Tibial artery (tissue), 4 donors: ENCODE measurements at regions not wholly inside any gene's neighbourhood (a gene's known extent, or its start where the extent isn't known, plus 50 kb on each side); places are given as distances from the start of the nearest gene placed in this dataset.

Experiments used
- DNase-seq, 2 donors: peaks; one replicate each; pipeline ENCODE4 v3.0.0-alpha.2; 2019
- H3K27ac ChIP-seq, 2 donors: fragments of 200-600 bp; sonication (generic) in 1 of 2; 1 replicate in 1 of 2; 2 replicates in 1 of 2; pipeline ENCODE4 v1.5.1; 2018 to 2019; ENCODE audit warnings: mild to moderate bottlenecking in 1 of 2
- H3K27me3 ChIP-seq, 2 donors: fragments of 200-600 bp; sonication (generic) in 1 of 2; one replicate each; pipeline versions ENCODE4 v1.5.1 to v1.6.0; 2016 to 2019
- H3K36me3 ChIP-seq, 3 donors: fragments of 200-600 bp; sonication (generic) in 2 of 3; one replicate each; pipeline ENCODE4 v1.5.1; 2016 to 2019; ENCODE audit warnings: mild to moderate bottlenecking in 2 of 3
- H3K4me1 ChIP-seq, 4 donors: fragments of 200-600 bp; sonication (generic) in 2 of 4; 1 replicate in 3 of 4; 2 replicates in 1 of 4; pipeline ENCODE4 v1.5.1; 2016 to 2019
- H3K4me3 ChIP-seq, 2 donors: fragments of 200-600 bp; sonication (generic) in 1 of 2; 1 replicate in 1 of 2; 2 replicates in 1 of 2; pipeline ENCODE4 v1.5.1; 2018 to 2019; ENCODE audit warnings: mild to moderate bottlenecking in 2 of 2
- H3K9me3 ChIP-seq, 3 donors: fragments of 200-600 bp; sonication (generic) in 1 of 3; one replicate each; pipeline ENCODE4 v1.5.1; 2016 to 2019
- CTCF ChIP-seq, 2 experiments: fragments of 200-600 bp in 1 of 2; fragments of 450-650 bp in 1 of 2; IDR thresholded peaks; one replicate each; pipeline ENCODE4 v1.5.1; 2017 to 2019; ENCODE audit warnings: antibody characterized with exemption in 2 of 2, mild to moderate bottlenecking in 1 of 2, moderate library complexity in 1 of 2
- intact Hi-C: fragments of 100-400 bp; cut with DNase I; formaldehyde crosslinking; loops from one replicate; pipeline ENCODE4 v1.15.0; 2023; ENCODE audit warnings: low total_unique reads

DNA sequence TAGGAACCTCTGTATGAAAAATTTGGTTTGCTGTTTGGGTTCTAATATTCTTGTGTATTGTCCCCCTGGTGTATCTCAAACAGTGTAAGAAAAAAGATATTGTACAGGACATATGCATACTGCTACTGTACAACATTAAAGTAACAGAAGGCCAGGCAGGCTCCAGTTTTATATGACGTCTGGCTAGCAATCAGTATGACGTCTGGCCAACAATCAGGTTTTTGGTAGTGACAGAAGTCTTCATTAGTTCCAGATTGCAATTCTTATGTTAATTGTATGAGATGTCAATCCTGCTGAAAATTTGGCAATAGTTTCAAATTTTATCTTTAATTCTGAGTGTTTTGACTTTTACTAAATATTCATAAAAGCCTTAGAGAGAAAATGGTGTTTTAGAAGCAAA, 67.9 kb upstream of the KCND2 start:
- H3K4me3 ChIP-seq = no peak overlapping the region
- no peaks in the 10 kb centered on the region for H3K4me1 ChIP-seq
- no peaks in the 10 kb centered on the region for H3K9me3 ChIP-seq
- H3K27me3 ChIP-seq = no peaks in the 10 kb centered on the region
- H3K36me3 ChIP-seq = no peaks in the 10 kb centered on the region
- intact Hi-C loops = no loop called here
- no peak for TF ChIP-seq CTCF (IDR thresholded peaks at IDR 0.05)
- no peak overlapping the region for H3K27ac ChIP-seq
- no peak for DNase-seq

DNA sequence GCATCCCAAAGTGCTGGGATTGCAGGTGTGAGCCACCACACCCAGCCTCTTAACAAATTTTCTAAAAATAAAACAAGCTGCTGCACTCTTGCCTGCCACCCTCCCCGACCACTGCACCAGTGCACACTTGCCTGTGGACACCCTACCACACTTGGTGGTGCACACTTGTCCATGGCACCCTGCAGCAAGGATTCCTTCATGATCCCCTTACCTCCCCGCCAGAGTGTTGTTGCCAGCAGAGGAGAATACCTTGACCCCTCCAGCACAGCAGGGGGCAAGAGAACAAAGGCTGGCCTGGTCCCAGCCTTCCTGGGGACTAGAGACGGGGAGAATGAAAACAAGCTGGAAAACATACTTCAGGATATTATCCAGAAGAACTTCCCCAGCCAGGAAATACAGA, 65.9 kb upstream of the KCND2 start:
- intact Hi-C loops = no loop called here
- no peak for DNase-seq

DNA sequence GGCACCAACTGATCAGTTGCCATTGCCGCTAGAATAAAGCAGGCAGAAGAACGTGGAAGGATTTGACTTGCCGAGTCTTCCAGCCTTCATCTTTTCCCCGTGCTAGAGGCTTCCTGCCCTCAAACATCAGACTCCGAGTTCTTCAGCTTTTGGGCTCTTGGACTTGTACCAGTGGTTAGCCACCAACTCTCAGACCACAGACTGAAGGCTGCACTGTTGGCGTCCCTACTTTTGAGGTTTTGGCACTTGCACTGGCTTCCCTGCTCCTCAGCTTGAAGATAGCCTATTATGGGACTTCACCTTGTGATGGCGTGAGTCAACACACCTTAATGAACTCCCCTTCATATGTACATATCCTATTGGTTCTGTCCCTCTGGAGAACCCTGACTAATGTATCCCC, 57.3 kb upstream of the KCND2 start:
- no peak for TF ChIP-seq CTCF (IDR thresholded peaks at IDR 0.05)
- Histone ChIP-seq H3K4me1 (no peaks in the 10 kb centered on the region), H3K27ac (no peak overlapping the region), H3K36me3 (no peaks in the 10 kb centered on the region), H3K9me3 (no peaks in the 10 kb centered on the region), H3K4me3 (no peak overlapping the region), H3K27me3 (no peaks in the 10 kb centered on the region)
- no peak for DNase-seq
- intact Hi-C loops = no loop called here

More for the DNA sequence above, 65.9 kb upstream of the KCND2 start:
- Histone ChIP-seq H3K9me3 (no peaks in the 10 kb centered on the region), H3K27ac (no peak overlapping the region), H3K36me3 (no peaks in the 10 kb centered on the region), H3K4me1 (no peaks in the 10 kb centered on the region), H3K4me3 (no peak overlapping the region), H3K27me3 (no peaks in the 10 kb centered on the region)
- no peak for TF ChIP-seq CTCF (IDR thresholded peaks at IDR 0.05)

DNA sequence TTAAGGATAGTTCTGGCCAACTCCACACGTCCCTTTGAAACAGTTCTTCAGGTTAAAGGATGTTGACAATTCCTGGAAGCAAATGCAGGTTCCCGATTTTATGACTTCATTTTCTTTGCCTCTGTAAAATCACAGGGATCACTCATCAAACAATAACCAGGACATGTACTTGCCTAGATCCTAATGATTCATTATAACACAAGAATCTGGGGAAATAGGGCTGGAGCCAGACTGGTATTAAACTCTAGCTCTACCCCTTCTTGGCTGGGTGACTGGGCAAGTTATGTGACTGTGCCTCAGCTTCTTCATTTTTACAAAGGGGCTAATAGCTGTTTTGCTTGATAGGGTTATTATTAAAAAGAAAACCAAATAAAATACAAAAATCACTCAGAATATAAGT, 56.0 kb upstream of the KCND2 start:
- H3K27ac ChIP-seq = no peak overlapping the region
- no peak for DNase-seq
- peaks cover 0 to 11% (median 0%) of the 10 kb centered on the region in 4 donors for H3K4me1 ChIP-seq
- no peaks in the 10 kb centered on the region for H3K36me3 ChIP-seq
- no peaks in the 10 kb centered on the region for H3K27me3 ChIP-seq
- no peak overlapping the region for H3K4me3 ChIP-seq
- intact Hi-C loops = no loop called here
- no peaks in the 10 kb centered on the region for H3K9me3 ChIP-seq
- TF ChIP-seq CTCF (IDR thresholded peaks at IDR 0.05) = no peak

- Histone ChIP-seq H3K36me3 (no peaks in the 10 kb centered on the region), H3K4me1 (peaks cover 0 to 14% (median 0%) of the 10 kb centered on the region in 4 donors), H3K4me3 (no peak overlapping the region), H3K27me3 (no peaks in the 10 kb centered on the region), H3K27ac (no peak overlapping the region), H3K9me3 (no peaks in the 10 kb centered on the region)
- intact Hi-C loops = no loop called here
- DNase-seq = peak in 1 of 2 donors; percentile 69
- TF ChIP-seq CTCF (IDR thresholded peaks at IDR 0.05) = no peak
Observed at GRCh38 chr7:120218712-120219111, 54.3 kb upstream of the KCND2 start.

GRCh38 chr7:120221666-120222065, 51.3 kb upstream of the KCND2 start:
- Histone ChIP-seq H3K27me3 (no peaks in the 10 kb centered on the region), H3K36me3 (no peaks in the 10 kb centered on the region), H3K4me3 (no peak overlapping the region), H3K4me1 (peaks cover 0 to 14% (median 0%) of the 10 kb centered on the region in 4 donors), H3K27ac (no peak overlapping the region), H3K9me3 (no peaks in the 10 kb centered on the region)
- DNase-seq = no peak
- no peak for TF ChIP-seq CTCF (IDR thresholded peaks at IDR 0.05)
- intact Hi-C loops = no loop called here
